NCI-H446 (cell line): ENCODE measurements at regions not wholly inside any gene's neighbourhood (a gene's known extent, or its start where the extent isn't known, plus 50 kb on each side); places are given as distances from the start of the nearest gene placed in this dataset.
A peak's percentile ranks its signal among the peaks of the same experiment; 100 is the strongest.
"Not testable (repeated sequence)": the region's sequence is repeated elsewhere in the genome, so short reads cannot be mapped to it uniquely, and the experiment has no call there.

Source experiments
- DNase-seq, 2 experiments: peaks; one replicate each; lab custom pipeline; 2025; lab: John Stamatoyannopoulos, UW

DNA sequence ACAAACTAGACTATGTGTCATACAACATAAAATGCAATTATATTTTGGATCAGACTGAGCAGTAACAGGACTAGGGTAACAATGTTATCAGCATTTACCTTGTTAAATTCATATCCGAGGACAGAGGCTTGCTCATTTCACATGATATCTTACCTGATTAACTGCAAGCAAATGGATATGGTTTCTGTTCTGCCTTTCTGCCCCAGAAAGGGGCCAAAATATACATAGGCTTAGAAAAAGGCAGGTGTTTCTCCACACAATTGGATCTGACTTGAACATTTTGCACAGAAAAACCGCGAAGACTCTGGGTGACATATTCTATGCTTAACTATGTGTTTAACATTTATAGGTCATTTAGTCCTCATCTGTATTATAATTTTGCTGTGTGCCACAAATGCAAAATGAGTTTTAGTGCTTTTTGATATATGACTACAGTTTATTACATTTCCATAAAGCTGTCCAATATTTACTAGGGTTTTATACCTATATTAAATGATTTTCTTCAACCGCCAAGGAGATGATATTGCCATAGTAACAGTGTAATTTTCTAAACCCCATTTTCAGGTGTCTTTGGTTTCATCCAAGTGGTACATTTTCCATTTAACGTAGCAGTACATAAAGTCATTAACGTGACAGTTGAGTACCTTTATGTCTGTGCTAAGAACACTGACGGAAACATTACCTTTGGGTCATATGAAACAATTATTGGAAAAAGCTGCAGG is 249.3 kb upstream of the KRR1 start:
- no peak for DNase-seq

DNA sequence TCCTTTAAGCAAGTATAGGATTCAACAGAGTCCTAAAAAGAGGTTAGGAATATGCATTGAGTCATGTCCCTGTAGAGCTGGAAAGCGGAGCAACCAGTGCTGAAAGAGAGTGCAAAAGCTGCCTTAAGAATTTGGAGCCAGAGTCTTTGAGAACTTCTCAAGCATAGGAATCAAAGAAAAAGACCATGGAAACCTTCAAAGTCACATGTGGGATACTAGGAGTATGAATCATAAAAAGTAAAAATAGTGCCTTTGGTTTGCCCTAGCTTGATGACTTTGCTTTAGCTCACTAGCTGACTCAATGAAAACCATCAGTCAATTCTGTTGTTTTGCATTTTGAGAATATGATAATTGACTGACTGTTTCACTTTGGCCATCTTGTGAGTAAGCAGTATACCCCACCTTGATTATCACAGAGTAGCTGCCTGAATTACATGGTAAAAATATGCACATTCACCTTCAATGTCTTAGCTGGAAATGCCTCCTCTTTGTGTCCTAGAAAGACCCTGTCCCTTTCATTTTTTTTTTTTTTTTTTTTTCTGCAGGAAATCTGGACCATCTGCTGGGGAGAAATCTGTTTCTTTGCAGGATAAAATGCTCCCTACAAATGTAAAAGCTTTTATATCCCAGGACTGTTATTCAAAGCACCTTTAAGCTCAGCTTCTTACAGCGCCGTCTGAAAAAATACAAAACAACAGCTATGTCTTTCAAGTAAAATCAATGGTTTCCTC is 248.6 kb upstream of the KRR1 start:
- DNase-seq = no peak

DNA sequence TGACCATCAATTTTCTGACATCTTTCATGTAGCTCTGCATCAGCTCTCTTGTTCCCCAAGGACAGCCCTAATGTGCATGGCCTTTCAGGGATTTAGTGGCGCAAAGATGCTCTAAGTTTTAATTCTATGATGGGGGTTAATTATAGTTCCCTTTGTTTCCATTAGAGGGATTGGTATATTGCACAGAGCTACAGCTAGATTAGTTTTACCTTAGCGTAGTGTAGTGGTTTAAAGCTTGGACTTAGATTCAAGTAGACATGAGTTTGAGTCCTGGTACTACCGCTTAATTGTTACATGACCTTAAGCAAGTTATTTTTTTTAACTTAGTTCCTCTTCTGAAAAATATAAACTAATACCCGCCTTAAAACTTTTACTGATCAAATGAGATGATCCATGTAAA is 247.8 kb upstream of the KRR1 start:
- no peak for DNase-seq

DNA sequence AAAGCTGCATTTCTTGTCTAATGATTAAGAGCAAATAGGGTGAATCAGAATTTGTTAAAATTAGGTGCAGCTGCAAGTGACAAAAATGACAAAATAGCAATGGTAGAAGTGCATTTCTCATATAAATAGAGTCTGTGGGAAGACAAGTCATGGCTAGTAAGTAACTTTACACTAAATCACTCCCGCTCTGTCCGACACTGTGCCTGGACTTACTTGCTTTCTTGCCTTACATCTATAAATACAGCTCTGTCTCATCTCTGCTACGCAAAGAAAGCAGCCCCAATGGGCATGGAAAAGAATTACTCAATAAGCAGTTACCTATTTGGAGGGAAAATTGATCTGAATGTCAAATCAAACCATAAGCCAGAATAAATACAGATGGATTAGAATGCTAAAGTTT is 245.4 kb upstream of the KRR1 start:
- no peak for DNase-seq

DNA sequence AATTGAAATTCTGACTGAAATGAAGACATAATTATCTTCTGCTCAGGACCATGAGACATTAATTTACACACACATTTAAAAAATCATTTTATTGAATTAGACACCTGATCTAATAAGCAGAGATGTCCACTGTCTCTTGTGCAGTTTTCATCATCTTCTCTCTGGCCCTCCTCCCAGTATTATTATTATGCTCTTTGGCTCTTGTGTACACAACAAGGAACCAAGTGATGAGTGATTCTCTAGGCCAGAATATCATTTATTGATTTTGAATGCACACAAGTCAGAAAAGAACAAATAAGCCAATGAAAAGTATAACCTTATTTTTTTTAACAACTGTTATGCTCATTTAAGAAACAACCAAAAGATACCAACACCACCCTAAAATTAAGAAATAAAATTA is 244.7 kb upstream of the KRR1 start:
- DNase-seq = peak in 1 of 2 experiments; percentile 29

DNA sequence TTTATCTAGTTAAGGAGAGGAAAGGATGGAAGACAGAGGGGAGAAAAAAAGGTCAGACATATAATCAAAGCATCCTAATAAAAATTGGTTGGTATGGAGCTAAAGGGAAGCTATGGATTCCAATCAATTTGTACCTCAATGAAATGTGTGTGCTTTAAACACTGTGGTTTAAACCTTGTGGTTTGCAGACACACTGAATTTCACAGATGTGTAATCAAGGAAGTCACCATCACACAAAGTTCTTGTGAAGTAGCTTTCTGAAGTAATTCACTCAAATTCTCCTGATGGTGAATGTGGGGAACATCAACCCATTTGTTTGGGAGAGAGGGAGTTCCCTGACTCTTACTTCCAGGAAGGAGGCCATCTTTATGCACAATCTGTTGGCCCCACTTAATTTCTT is 243.3 kb upstream of the KRR1 start:
- no peak for DNase-seq

DNA sequence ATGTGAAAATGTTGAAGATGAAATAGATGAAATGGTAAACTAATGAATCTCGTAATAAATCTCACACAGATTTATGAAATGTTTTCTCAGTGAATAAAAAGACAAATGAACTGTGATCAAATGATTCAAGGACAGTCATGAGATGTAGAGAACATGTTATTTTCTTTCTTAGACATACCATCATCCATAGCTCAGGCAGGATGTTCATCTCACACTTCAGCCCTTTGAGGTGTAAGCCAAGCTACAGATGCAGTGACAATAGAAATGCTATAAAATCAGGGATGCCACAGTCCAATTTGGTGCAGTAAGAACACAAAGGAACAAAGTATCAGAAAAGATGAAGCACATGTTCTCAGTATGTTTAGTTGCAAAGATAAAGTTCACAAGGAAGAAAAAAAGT is 242.7 kb upstream of the KRR1 start:
- no peak for DNase-seq

DNA sequence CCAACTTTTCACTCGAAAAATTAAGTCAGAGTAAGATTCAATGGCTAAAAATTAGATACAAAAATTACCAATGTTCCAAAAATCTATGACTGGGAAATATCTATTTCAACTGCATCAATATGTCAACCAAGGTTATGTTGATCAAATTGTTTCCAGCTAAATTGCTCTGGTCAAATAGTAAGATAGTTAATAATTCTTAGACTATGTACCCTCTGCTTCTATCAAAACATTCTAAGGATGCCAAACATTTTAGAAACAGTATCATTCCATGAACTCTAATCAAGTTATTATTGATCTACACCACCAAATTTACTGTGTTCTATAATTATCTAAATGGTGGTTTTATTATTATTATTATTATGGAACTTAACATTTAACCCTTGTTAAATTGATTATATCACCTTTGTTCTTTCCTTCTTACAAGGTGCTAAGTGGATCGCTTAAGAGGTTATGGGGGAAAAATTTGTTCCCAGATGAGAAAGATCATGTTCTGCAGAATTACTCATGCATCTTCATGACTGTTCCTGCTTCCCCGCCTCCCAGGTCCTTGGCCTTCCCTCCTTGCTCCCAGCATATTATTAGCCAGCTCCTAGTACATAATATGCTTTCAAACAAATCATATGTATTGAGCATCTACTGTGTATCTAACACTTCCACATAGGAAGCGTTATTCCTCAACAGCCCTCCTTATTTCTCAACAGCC is 240.5 kb upstream of the KRR1 start:
- no peak for DNase-seq

DNA sequence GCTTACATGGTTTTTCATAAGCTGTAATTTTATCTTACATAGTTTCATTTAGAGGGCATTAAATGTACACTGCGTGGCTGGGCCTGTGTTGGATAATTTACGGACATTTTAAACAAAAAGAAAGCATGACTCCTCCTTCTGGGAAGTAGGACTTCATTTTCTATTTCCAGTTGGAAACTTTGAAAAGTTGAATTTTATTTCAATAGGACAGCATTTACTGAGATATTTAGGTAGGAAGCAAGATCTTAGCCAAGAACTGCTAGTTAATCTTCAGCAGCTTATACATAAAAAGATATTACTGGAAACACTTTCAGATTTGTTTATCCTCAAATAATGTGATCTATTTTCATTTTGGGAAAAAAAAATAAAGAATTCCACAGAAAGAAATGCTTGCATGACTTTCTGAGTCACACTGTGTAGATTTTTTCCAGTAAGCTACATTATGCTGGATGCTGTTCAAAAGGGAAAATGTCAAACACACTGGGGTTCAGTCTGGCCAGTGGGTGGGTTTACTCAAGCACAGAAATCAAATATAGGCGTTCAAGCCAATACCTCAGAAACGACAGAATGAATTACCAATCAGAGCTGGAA is 239.4 kb upstream of the KRR1 start:
- peak in 1 of 2 experiments; percentile 17 for DNase-seq

DNA sequence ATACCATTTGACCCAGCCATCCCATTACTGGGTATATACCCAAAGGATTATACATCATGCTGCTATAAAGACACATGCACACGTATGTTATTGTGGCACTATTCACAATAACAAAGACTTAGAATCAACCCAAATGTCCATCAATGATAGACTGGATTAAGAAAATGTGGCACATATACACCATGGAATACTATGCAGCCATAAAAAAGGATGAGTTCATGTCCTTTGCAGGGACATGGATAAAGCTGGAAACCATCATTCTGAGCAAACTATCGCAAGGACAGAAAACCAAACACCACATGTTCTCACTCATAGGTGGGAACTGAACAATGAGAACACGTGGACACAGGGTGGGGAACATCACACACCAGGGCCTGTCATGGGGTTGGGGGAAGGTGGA is 237.6 kb upstream of the KRR1 start:
- not testable (repeated sequence) for DNase-seq

DNA sequence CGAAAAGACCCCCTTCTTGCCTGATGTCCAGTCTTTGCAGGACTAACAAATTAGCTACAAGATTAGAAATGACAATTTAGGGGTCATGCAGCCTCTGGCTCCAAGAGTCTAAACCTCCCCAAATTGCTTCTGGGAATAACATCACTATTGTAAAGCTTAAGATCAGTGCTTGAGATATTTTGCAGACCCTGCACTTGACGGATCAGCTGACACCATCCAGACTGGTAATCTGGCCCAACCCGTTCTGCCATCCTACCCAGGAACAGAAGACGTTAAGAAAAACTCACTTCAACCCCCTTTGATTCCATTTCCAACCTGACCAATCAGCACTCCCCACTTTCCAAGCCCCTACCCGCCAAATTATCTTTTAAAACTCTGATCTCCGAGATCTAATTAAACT is 236.7 kb upstream of the KRR1 start:
- no peak for DNase-seq

DNA sequence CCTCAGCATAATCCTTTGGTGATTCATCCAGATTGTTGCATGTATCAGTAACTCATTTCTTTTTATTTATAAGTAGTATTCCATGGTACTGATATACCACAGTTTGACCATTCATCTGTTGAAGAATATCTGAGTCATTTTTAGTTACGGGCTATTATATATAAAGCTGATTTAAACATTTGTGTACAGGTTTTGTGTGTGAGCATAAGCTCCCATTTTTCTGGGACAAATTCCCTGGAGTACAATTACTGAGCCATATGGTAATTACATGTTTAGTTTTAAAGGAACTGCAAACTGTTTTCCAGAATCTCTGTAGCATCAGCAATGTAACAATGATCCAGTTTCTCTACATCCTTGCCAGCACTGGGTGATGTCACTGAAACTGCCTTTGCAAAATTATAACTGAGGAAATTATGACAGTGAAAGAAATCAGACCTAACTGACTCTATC is 236.2 kb upstream of the KRR1 start:
- DNase-seq = peak; percentile 43 to 76

DNA sequence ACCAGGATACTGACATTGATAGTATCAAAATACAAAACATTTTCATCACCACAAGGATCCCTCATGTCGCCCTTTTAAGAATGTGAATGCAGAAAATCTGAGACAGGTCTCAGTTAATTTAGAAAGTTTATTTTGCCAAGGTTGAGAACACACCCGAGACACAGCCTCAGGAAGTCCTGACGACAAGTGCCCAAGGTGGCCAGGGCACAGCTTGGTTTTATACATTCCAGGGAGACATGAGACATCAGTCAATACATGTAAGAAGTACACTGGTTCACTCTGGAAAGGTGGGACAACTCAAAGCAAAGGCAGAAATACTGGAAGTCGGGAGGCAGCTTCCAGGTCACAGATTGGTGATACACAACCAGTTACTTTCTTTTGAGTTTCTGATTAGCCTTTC is 235.2 kb upstream of the KRR1 start:
- DNase-seq = no peak

DNA sequence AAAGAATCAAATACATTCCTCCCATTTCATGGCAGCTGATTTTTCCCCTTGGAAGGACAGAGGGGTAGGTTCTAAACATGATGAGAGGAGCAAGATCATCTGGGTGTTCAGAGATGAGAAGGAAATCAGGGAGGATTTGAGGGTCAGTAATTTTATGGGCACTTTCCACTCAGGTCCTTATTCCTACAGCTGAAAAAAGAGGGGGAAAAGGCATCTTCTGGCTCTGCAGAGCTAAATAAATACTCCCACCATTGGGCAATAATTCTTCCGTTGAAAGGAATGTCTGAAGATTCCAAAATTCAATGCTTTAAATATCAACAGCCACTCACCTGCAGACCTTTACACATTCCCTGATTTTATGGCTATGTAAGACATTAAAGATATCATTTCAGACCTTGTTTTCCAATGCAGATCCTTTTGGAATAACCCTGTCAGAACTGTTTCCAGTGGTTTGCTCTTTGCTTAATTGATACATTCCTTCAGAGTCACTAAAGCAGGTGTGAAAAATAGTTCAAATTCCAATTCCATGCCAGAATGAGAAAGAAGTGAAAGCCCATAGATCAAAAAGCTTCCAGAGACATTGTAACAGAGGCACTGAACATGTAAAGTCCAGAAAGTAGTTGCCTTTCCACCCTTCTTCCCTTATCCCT is 233.3 kb upstream of the KRR1 start:
- no peak for DNase-seq

DNA sequence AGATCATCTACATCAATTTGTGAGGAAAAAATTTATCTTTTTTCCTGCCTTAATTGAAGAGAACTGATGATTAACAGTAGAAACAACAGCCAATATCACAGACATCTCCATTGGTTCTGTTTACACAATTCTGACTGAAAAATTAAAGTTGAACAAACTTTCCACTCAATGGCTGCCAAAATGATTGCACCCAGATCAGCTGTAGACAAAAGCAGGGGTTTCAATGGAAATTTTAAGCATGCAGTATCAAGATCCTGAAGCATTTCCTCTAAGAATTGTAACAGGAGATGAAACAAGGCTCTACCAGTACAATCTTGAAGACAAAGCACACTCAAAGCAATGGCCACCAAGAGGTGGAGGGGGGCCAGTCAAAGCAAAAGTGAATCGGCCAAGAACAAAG is 231.6 kb upstream of the KRR1 start:
- DNase-seq = no peak

DNA sequence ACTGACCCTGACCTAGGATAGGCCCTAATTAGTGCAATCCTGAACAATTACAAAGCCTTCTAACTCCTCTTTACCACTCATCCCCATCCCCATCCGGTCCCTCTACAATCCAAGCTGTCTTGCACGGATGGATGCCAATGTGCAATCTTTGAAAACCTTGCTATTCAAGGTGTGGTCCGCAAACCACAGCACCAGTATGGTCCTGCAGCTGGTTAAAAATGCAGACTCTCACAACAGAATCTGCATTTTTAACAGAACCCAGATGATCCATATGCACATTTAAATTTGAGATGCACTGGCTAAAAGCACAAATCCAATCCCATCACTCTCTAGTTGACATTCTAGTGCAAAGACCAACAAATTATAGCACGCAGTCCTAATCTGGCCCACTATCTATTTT is 230.6 kb upstream of the KRR1 start:
- DNase-seq = no peak

DNA sequence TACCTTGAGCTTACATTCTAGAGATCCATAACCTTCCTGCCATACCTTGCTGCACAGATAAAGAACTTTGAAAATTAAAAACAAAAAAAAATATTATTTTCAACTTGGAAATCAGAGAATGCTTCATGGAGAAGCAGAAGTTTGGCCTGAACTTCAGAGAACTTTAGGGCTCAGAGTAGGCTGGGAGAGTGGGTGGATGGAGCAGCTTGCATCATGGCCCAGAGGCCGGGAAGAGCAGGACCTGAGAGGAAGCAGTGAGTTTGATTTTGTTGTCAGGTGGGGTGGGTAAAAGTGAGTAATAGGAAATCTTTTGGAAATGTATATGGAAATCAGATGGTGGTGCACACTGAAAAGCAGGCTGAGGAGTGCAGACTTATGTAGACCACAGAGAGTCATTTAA is 228.5 kb upstream of the KRR1 start:
- no peak for DNase-seq

DNA sequence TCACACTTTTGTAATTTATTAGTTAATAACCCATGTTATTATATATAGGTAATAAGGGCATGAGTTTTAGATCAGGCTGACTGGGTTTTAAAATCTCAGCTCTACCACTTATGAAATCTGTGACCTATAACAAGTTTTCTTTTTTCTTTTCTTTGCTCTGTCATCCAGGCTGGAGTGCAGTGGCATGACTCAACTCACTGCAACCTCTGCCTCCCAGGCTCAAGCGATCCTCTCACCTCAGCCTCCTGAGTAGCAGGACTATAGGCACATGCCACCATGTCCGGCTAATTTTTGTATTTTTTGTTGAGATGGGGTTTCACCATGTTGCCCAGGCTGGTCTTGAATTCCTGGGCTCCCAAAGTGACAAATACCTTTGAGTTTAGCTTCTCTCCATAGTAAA is 227.7 kb upstream of the KRR1 start:
- DNase-seq = not testable (repeated sequence)

DNA sequence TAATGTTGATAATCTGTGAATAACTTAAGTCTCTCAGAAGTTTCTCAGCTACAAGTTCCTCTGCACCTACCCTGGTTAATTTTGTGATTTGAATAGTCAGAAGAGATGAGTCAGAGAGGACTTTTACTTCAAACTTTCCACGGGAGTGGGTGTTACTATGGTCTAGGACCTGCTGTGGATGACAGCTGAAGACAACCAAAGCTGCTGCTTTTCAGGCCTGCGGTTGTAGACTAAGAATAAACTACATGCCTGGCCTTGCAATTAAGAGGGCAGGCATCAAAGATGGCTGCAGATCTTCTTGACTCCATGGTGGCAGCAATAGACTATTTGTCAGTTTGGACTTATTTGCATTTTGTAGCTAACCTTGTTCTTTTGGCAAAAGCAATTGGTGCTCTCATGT is 227.1 kb upstream of the KRR1 start:
- DNase-seq = no peak

DNA sequence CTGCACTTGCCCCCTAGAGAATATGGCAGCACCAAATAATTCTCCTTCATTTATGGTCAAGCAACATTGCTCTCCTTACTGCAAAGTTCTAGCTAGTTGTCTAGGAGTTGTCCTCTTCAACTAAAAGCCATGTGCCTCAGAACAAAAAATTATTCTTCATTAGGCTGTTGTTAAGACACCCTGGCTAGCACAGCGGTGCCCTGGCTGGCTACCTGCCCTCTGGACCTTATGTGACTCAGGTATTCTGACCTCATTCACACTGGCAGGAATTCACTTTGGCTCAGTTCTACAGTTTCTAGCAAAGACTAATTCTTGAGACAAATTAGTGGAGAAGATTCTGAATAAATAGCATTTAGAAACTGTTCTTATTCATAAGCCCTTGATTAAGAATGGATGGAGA is 224.4 kb upstream of the KRR1 start:
- no peak for DNase-seq

DNA sequence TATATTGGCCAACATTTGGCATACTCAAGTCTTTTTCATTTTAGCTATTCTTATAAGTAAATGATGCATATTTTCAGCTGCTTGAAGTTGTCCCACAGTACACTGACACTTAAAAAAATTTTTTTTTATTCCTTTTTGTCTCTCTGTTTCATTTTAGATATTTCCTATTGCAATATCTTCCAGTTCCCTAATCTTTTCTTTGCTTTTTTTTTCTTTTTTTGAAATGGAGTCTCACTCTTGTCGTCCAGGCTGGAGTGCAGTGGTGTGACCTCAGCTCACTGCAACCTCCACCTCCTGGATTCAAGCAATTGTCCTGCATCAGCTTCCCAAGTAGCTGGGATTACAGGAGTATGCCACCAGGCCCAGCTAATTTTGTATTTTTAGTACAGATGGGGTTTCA is 217.4 kb upstream of the KRR1 start:
- no peak for DNase-seq

DNA sequence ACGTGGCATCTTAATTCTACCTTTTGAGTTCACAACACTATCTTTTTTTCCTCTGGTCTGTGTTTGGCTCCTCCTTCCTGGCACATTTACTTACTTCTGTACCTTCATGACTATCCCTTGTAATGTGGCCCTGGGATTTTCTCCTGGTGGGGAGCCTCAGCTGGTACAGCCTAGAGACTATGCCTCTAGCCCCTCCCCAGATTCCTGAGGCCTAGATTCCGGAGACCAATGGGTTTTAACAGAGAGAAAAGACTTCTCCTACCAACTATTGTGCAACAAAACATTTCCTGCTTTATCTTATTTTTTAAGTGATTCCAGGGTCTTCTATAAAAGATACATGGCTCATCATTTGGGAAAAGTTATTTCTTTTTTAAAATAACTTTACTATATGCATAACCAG is 216.2 kb upstream of the KRR1 start:
- DNase-seq = no peak
